HG03175 (cell line): ENCODE measurements at regions not wholly inside any gene's neighbourhood (a gene's known extent, or its start where the extent isn't known, plus 50 kb on each side); places are given as distances from the start of the nearest gene placed in this dataset.
"Not testable (repeated sequence)": the region's sequence is repeated elsewhere in the genome, so short reads cannot be mapped to it uniquely, and the experiment has no call there.

Experiments
- ATAC-seq: cut with Tn5 transposase; IDR thresholded peaks from one replicate; pipeline ENCODE4 v1.9.1; 2021; ENCODE audit warnings: mild to moderate bottlenecking, moderate library complexity; ENCODE audit not compliant: unreplicated experiment

DNA sequence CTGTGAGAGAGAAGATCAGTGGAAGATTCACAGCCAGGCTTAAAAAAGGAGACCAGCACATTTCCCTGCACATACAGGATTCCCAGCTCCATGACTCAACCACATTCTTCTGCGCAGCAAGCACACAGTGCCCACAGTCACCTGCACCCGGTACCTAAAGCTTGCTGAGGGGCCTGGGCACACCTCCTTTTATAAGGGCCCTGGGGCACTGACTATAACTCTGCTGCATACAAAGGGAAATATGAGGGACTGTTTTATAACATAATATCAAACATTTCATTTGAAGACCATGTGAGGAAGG, 322.9 kb downstream of the DAD1 start:
- no peak for ATAC-seq

DNA sequence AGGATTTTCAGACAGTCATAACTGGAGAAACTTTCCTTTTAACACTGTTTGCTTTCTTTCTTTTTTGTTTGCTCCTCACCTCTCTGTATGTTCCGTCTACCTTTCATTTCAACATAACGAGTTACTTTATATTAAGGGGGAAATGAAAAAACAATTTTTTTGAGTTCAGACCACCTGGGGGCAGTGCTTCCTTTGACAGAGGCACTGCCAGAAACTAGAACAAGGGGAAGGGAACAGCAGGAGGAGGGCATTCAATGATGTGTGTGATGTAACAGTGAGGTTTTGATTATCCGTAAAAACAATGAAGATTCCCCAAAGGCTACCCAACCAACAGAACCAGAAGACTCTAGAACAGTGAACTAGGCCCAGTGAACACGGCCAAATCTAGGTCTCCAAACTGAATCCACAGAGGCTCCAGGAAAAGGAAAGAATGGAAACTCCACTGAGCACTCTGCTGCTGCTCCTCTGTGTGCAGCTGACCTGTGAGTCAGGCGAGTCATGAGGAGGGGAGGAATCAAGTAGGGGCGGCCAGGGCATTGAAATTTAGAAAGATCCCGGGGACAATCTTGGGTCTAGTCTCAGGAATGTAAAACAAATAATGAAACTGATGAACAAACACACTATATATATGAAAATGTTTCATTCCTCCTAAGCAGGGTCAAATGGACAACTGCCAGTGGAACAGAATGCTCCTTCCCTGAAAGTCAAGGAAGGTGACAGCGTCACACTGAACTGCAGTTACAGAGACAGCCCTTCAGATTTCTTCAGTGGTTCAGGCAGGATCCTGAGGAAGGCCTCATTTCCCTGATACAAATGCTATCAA, 323.5 kb downstream of the DAD1 start:
- ATAC-seq = no peak

DNA sequence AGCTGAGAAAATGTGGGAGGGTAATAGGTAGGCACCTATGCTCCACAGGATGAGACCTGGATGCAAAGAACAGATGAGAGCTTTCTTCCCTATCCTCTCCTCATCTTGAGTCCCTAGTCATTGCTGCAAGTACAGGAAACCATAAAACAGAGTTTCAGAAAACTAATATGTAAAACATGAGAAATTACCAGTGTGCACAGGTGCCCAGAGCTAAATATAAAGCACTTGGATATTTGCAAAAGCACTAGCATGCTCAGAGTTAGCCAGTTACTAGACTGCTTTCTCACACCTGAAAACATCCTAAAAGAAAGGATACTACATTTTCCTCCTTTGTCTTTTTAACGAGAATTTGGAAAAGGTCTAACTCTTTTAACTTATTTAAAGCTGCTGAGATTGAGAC, 324.3 kb downstream of the DAD1 start:
- no peak for ATAC-seq

DNA sequence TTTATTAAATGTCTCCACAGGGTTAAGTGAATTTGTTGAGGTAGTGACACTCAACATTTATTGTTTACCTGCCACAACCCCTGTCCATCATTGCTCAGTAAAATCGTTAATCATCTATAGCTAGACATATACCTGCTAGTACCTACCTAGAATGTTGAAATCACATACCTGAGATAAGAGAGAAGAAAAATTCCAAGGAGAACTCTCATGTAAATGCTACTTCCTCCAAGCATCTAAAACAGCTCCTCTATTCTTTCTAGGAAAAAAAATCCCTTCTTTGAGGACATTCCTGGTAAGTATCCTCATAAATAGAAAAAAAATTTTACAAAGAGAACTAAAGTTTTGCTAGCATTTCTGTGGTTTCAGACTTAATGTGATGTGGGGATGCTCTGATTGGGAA, 325.1 kb downstream of the DAD1 start:
- no peak for ATAC-seq

- no peak for ATAC-seq
Observed at GRCh38 chr14:22262881-22263280, 326.1 kb downstream of the DAD1 start.

DNA sequence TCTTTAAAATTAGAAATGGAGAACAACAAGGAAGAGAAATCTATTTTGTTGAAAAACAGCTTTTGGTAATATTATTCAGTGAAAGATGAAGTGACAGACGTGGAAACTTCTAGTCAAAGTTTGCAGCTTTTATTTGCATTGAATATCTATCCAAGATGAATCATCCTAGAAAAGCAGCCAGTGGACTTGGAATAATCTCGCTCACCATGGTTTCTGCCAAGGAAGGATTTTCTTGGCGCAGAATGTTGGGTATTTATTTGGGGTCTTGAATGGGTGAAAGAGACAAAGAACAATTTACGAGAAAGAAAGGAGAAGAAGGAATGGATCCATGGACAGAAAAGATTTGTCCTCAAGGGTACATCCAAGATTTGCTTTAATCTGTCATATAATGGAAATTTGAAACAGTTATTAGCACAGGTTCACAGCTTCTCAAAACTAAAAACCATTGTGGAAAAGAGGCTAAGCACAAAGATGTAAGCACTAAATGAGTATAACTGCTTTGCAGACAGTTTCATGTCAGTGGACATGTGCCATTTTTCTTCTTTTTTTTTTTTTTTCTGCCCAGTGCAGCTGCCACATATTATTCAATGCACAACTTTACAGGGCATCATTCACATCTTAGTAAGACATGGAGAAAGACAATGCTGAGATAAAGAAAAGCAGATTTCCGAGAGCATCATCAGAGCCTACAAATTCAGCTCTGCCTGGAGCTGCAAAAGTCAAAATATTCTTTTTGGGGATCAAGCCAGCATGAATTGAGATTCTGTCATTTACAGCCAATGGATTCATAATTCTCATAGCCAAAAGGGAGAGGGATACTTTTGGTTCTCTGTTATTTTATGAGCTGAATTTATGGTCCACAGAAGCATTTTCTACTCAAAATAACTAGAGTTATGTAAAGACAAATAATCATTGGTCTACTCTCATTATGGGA, 333.7 kb downstream of the DAD1 start:
- no peak for ATAC-seq

GRCh38 chr14:22252686-22253085, 336.3 kb downstream of the DAD1 start:
- no peak for ATAC-seq

DNA sequence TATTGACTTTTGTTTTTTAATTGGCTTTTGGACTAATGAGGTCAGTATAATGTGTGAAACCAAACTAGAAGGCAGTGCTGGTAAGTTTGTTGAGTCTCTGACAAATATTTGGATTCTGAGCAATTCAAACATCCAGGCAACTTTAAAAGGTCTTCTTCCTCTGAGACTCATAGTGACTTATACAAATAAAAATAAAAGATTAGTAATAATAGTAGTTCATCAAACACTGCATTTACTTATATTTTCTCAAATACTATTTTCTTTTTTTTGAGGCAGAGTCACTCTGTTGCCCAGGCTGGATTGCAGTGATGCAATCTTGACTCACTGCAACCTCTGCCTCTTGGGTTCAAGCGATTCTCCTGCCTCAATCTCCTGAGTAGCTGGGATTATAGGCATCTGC, 337.9 kb downstream of the DAD1 start:
- ATAC-seq = no peak

- ATAC-seq = no peak
Observed at GRCh38 chr14:22249770-22250169, 339.3 kb downstream of the DAD1 start.

- no peak for ATAC-seq
Observed at GRCh38 chr14:22243971-22244581, 344.9 kb downstream of the DAD1 start.

GRCh38 chr14:22238320-22238719, 350.7 kb downstream of the DAD1 start:
- ATAC-seq = not testable (repeated sequence)

- ATAC-seq = no peak
Observed at GRCh38 chr14:22233377-22233776, 355.6 kb downstream of the DAD1 start.

GRCh38 chr14:22232933-22233332, 356.1 kb downstream of the DAD1 start:
- no peak for ATAC-seq

DNA sequence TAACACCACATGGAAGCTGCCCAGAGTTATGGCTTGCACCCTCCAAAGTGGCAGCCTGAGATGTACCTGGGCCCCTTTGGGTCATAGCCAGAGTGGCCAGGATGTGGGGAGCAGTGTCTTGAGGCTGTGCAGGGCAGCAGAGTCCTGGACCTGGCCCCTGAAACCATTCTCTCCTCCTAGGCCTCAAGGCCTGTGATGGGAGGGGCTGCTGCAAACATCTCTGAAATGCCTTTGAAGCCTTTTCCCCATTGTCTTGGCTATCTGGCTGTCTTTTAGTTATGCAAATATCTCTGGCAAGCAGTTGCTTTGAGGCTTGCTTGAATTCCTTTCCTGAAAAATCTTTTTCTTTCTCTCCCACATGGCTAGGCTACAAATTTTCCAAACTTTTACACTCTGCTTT, 356.5 kb downstream of the DAD1 start:
- no peak for ATAC-seq

- peak; percentile 66 for ATAC-seq
Observed at GRCh38 chr14:22231018-22231417, 358.0 kb downstream of the DAD1 start.

DNA sequence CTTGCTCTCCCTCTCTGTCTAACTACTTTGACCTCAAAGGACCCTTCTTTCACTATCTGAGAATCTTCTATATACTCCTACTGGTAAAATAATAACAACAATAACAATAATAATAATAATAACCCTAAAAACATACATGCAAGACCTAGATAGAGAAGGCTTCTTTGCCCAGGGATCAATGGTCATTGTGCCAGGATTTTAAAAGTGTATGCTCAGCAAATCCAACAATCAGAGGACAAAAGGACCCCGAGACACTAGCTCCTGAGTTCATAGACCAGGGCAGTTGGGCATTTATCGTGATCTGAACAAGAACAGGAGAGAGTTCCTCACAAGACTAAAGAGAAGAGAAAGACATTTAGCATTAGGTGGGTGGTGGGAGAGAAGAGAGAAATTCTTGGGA, 358.5 kb downstream of the DAD1 start:
- no peak for ATAC-seq

DNA sequence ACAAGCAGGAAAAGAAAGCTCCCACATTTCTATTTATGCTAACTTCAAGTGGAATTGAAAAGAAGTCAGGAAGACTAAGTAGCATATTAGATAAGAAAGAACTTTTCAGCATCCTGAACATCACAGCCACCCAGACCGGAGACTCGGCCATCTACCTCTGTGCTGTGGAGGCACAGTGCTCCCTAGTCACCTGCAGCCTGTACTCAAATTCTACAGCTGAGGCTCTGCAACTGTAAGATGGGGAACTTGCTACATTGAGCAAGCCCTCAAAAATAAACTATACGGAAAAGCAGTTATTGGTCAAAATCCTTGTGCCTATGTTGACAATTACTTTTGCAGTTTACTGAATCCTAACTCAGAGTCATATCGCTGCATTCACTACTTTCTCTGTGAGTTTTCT, 361.9 kb downstream of the DAD1 start:
- no peak for ATAC-seq

DNA sequence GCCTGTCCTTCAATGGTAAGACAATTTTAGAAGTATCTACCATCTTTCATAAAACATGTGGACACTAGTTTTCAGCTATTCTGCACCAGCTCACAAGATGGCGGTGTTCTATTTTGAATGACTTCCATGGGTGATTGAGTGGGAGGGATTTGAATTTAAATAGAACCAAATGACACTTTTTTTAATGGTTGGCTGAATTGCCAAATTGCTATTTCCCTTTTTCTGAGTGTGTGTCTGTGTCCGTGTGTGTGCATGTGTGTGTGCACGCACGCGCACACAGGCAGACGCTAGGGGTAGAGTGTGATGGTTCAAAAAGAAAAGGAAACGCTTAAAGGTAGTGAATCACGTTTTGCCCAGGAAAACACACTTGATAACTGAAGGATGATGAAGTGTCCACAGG, 362.6 kb downstream of the DAD1 start:
- ATAC-seq = no peak

GRCh38 chr14:22225516-22226140, 363.4 kb downstream of the DAD1 start:
- ATAC-seq = no peak

DNA sequence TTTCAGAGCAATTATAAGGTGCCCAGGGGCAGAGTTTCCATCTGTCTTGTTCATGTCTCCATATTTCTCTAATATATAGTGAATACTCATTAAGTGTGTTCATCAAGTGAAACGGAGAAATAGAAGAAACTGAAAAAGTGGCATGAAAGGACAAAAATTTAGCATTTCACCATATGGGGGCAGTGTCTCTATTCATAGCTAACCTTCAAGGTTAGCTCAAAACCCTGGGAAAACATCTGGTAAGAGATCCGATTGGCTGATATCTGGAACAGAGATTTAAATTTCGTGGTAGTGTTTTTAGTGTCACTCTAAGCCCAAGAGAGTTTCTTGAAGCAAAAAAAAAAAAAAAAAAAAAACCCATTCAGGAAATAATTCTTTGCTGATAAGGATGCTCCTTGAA, 367.5 kb downstream of the DAD1 start:
- ATAC-seq = no peak

DNA sequence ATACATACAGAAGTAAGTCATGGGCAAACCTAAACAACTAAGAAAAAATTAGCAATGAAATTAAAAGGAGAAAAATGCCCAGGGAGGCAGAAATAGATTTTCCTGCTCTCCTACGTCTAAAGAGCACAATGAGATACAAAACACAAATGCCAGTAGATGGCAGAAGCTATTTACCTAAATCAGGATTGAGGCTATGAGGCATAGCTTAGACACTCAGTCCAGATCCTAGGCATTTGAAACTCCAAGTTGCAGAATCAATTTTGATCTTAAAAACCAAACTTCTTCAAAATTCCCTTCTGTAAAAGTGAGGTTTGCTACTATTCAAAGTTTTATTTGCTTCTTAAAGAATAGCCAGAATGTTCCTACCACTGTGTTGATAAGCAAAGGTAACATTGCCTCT, 368.6 kb downstream of the DAD1 start:
- no peak for ATAC-seq
